Epithelial cell of esophagus (primary cell): ENCODE measurements at regions not wholly inside any gene's neighbourhood (a gene's known extent, or its start where the extent isn't known, plus 50 kb on each side); places are given as distances from the start of the nearest gene placed in this dataset.

ENCODE experiments used
- DNase-seq: peaks from one replicate; pipeline ENCODE4 v3.0.0; 2010; ENCODE audit warnings: low read depth
- H3K4me3 ChIP-seq: 2 replicates; pipeline ENCODE4 v1.5.1; 2011; ENCODE audit warnings: mild to moderate bottlenecking, low read length, control low read depth
- CTCF ChIP-seq: IDR thresholded peaks from 2 replicates; pipeline ENCODE4 v1.5.1; 2011; ENCODE audit warnings: low read depth, mild to moderate bottlenecking, low read length, control low read depth, inconsistent platforms; ENCODE audit not compliant: insufficient read depth; ENCODE audit errors: missing control alignments

- DNase-seq: no peak
- no peak for TF ChIP-seq CTCF
- no peak overlapping the region for H3K4me3 ChIP-seq
Observed at GRCh38 chr9:88234114-88234513, 95.8 kb upstream of the SPATA31C2 start.

DNA sequence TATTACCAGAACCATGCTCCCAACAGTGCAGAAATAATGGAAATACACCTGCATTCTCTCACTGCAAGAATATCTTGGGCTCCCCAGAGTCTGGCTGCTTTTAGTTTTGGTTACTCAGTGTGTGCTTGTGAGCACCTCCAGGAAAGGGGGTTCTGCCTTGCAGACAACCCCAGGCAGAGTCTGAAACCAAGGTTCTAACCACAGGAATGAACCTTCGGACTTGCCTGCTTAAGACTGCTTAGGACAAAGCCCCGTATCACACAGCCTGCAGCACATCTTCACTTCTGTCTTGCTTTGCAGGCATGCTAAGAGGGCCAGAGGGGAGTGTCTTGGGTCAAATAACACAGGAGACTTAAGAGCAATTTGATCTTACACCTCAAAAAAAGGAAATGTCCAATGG lies 94.8 kb upstream of the SPATA31C2 start:
- no peak for DNase-seq
- TF ChIP-seq CTCF: no peak
- no peak overlapping the region for H3K4me3 ChIP-seq

GRCh38 chr9:88230612-88231011 lies 92.3 kb upstream of the SPATA31C2 start:
- peak; percentile 7 for DNase-seq
- H3K4me3 ChIP-seq: no peak overlapping the region
- TF ChIP-seq CTCF: no peak

DNA sequence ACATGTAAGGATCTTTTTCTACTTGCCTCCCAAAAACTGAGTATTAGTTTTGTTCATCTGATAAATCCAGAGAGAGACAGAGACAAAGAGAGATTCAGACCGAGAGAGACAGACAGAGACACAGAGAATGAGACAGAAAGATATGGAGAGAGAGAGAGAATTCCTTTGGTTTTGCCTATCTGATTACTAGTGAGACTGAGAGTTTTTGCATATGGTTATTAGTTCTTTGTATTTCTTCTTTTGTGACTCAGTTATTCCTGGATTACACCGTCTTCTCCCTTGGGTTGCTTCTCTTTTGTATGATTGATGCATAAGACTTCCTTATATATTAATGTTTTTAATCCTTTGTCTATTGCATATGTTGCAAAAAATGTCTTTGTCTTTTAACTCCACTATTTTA lies 91.2 kb upstream of the SPATA31C2 start:
- no peak for DNase-seq
- no peak overlapping the region for H3K4me3 ChIP-seq
- TF ChIP-seq CTCF: no peak

- DNase-seq: peak; percentile 5
- no peak for TF ChIP-seq CTCF
- no peak overlapping the region for H3K4me3 ChIP-seq
Observed at GRCh38 chr9:88224938-88225337, 86.7 kb upstream of the SPATA31C2 start.

GRCh38 chr9:88221105-88221504 lies 82.8 kb upstream of the SPATA31C2 start:
- no peak for DNase-seq
- TF ChIP-seq CTCF: no peak
- H3K4me3 ChIP-seq: no peak overlapping the region

GRCh38 chr9:88220652-88221051 lies 82.4 kb upstream of the SPATA31C2 start:
- no peak overlapping the region for H3K4me3 ChIP-seq
- no peak for DNase-seq
- no peak for TF ChIP-seq CTCF
